HL-60 (cell line): ENCODE measurements at regions not wholly inside any gene's neighbourhood (a gene's known extent, or its start where the extent isn't known, plus 50 kb on each side); places are given as distances from the start of the nearest gene placed in this dataset.

Experiments
- CTCF ChIP-seq: IDR thresholded peaks from one replicate; pipeline ENCODE4 v1.5.1; 2011; ENCODE audit warnings: low read length, control low read depth, inconsistent platforms; ENCODE audit not compliant: insufficient read depth
- GABPA ChIP-seq: IDR thresholded peaks from 2 replicates; pipeline ENCODE4 v1.6.1; 2012; ENCODE audit warnings: low read depth
- TF ChIP-seq, protein P1 (sequence below): IDR thresholded peaks from 2 replicates; pipeline ENCODE4 v1.6.1; 2012; ENCODE audit warnings: low read depth; ENCODE audit not compliant: insufficient replicate concordance

DNA sequence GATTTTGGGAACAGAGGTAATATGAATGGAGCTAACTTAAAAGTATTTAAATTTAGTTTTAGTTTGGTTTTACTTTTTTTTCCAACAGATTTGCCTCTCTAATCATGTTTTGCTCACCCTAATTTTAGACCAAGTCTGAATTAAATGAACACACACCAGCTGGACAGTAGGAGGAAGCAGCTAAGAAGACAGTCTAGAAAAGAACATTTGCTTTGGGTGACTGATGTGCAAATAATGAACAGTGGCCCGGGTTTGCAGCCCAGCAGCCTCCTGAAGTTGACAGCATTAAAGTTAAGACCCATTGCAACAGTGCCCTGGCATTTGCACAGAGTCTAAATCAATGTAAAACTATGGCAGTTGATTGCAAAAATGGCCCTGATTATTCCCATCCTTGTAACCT lies 66.4 kb upstream of the SORL1 start:
- TF ChIP-seq GABPA (no peak), CTCF (no peak)
- TF ChIP-seq, protein P1, sequence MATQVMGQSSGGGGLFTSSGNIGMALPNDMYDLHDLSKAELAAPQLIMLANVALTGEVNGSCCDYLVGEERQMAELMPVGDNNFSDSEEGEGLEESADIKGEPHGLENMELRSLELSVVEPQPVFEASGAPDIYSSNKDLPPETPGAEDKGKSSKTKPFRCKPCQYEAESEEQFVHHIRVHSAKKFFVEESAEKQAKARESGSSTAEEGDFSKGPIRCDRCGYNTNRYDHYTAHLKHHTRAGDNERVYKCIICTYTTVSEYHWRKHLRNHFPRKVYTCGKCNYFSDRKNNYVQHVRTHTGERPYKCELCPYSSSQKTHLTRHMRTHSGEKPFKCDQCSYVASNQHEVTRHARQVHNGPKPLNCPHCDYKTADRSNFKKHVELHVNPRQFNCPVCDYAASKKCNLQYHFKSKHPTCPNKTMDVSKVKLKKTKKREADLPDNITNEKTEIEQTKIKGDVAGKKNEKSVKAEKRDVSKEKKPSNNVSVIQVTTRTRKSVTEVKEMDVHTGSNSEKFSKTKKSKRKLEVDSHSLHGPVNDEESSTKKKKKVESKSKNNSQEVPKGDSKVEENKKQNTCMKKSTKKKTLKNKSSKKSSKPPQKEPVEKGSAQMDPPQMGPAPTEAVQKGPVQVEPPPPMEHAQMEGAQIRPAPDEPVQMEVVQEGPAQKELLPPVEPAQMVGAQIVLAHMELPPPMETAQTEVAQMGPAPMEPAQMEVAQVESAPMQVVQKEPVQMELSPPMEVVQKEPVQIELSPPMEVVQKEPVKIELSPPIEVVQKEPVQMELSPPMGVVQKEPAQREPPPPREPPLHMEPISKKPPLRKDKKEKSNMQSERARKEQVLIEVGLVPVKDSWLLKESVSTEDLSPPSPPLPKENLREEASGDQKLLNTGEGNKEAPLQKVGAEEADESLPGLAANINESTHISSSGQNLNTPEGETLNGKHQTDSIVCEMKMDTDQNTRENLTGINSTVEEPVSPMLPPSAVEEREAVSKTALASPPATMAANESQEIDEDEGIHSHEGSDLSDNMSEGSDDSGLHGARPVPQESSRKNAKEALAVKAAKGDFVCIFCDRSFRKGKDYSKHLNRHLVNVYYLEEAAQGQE: no peak
